ENCODE measurements at regions not wholly inside any gene's neighbourhood (a gene's known extent, or its start where the extent isn't known, plus 50 kb on each side); places are given as distances from the start of the nearest gene placed in this dataset.
"Not testable (repeated sequence)": the region's sequence is repeated elsewhere in the genome, so short reads cannot be mapped to it uniquely, and the experiment has no call there.

DNA sequence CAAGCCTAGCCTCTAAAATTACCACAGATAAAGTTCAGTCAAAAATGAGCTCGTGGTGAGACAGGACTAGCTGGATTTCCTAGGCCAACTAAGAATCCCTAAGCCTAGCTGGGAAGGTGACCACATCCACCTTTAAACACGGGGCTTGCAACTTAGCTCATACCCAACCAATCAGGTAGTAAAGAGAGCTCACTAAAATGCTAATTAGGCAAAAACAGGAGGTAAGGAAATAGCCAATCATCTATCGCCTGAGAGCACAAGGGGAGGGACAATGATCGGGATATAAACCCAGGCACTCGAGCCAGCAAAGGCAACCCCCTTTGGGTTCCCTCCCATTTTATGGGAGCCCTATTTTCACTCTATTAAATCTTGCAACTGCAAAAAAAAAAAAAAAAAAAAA, 84.9 kb upstream of the BEND6 start:
- TF ChIP-seq, protein P1, sequence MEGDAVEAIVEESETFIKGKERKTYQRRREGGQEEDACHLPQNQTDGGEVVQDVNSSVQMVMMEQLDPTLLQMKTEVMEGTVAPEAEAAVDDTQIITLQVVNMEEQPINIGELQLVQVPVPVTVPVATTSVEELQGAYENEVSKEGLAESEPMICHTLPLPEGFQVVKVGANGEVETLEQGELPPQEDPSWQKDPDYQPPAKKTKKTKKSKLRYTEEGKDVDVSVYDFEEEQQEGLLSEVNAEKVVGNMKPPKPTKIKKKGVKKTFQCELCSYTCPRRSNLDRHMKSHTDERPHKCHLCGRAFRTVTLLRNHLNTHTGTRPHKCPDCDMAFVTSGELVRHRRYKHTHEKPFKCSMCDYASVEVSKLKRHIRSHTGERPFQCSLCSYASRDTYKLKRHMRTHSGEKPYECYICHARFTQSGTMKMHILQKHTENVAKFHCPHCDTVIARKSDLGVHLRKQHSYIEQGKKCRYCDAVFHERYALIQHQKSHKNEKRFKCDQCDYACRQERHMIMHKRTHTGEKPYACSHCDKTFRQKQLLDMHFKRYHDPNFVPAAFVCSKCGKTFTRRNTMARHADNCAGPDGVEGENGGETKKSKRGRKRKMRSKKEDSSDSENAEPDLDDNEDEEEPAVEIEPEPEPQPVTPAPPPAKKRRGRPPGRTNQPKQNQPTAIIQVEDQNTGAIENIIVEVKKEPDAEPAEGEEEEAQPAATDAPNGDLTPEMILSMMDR (IDR thresholded peaks at IDR 0.05) = not testable (repeated sequence)
- not testable (repeated sequence) for TF ChIP-seq EP300, POLR2A (IDR thresholded peaks at IDR 0.05)
